ENCODE measurements at regions not wholly inside any gene's neighbourhood (a gene's known extent, or its start where the extent isn't known, plus 50 kb on each side); places are given as distances from the start of the nearest gene placed in this dataset.

DNA sequence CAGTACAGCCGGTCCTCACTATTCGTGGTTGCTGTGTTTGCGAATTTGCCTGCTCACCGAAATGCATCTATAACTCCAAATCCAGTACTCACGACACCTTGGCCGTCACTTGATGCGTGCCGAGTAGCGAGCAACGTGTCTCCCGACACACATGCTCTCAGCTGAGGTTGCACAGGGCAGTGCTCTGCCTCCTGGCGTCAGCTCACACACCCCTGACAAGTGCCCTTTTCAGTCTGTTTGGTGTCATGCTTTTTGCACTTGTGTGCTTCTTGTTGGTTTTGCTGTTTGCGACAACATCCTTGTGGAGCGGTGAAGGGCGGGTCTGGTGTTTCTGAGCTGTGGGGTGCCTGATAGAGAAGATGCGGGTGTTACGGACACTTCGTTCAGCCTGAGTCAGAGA lies 110.4 kb upstream of the RFLNA start:
- H3K27me3 ChIP-seq (ENCODE audit: insufficient read depth, low read length) = no peaks in the 10 kb centered on the region
- Mint-ChIP-seq H3K9me3 (peaks cover 0 to 2% (median 0%) of the 10 kb centered on the region in 8 donors), H3K27me3 (peaks cover 2 to 3% of the 10 kb centered on the region in 2 donors), H3K36me3 (no peaks in the 10 kb centered on the region), H3K4me1 (no peaks in the 10 kb centered on the region), H3K4me3 (no peak overlapping the region), H3K27ac (no peak overlapping the region)
- ChIA-PET POLR2A (ENCODE audit: partially characterized antibody) (no interaction called here), CTCF (ENCODE audit: partially characterized antibody) (no interaction called here)
- H3K4me3 ChIP-seq (ENCODE audit: low read length in 2 of 2) = no peak overlapping the region
- H3K4me1 ChIP-seq (ENCODE audit: insufficient read depth, low read length) = no peaks in the 10 kb centered on the region
- DNase-seq = no peak
- intact Hi-C loops (cut with micrococcal nuclease) = no loop called here
- H3K27ac ChIP-seq (ENCODE audit: low read depth, low read length) = no peak overlapping the region
- no peaks in the 10 kb centered on the region for H3K36me3 ChIP-seq (ENCODE audit: insufficient read depth, low read length)
- no peaks in the 10 kb centered on the region for H3K9me3 ChIP-seq (ENCODE audit: control insufficient read depth in 1 of 2, low read length in 2 of 2)

DNA sequence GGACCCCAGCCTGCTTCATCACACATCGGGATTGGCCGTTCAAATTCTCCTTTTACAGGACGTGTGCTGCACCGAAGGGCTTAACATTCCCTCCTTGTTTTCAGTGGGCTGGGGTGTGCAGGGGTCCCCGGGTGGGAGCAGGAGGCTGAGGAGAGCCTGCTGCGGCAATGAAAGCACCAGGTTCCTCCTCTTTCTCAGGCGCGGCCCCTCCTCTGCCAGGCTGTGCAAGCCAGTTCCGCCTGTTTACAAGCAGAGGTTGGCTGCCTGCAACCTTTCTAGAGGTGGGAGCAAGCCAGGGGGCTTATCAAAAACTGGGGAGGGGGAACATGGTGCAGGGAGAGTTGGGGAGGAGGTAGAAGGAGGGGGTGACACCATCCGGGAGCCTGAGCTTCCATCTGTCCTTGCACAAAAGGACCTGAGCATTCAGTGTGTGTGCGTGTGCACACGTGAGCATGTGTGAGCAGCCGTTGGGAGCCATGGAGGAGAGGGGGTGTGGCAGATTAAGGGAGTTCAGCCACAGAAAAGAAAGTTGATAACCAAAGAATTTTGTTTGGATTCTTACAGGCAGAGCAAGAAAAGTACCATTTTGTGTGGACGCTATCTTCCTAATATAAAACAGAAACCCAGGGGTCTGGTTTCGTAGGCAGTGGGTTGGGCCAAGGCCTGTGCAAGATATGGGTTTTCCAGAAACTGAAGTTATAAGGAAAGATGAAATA lies 108.8 kb upstream of the RFLNA start:
- DNase-seq = no peak
- H3K36me3 Mint-ChIP-seq = no peaks in the 10 kb centered on the region
- Histone ChIP-seq H3K9me3 (ENCODE audit: control insufficient read depth in 1 of 2, low read length in 2 of 2) (no peaks in the 10 kb centered on the region), H3K27me3 (ENCODE audit: insufficient read depth, low read length) (no peaks in the 10 kb centered on the region), H3K36me3 (ENCODE audit: insufficient read depth, low read length) (no peaks in the 10 kb centered on the region), H3K4me1 (ENCODE audit: insufficient read depth, low read length) (no peaks in the 10 kb centered on the region), H3K4me3 (ENCODE audit: low read length in 2 of 2) (no peak overlapping the region), H3K27ac (ENCODE audit: low read depth, low read length) (no peak overlapping the region)
- no peak overlapping the region for H3K4me3 Mint-ChIP-seq
- peaks cover 0 to 2% (median 0%) of the 10 kb centered on the region in 8 donors for H3K9me3 Mint-ChIP-seq
- no peaks in the 10 kb centered on the region for H3K4me1 Mint-ChIP-seq
- no peak overlapping the region for H3K27ac Mint-ChIP-seq
- peaks cover 0 to 2% of the 10 kb centered on the region in 2 donors for H3K27me3 Mint-ChIP-seq
- intact Hi-C loops (cut with micrococcal nuclease) = no loop called here
- ChIA-PET CTCF (ENCODE audit: partially characterized antibody) (no interaction called here), POLR2A (ENCODE audit: partially characterized antibody) (no interaction called here)

DNA sequence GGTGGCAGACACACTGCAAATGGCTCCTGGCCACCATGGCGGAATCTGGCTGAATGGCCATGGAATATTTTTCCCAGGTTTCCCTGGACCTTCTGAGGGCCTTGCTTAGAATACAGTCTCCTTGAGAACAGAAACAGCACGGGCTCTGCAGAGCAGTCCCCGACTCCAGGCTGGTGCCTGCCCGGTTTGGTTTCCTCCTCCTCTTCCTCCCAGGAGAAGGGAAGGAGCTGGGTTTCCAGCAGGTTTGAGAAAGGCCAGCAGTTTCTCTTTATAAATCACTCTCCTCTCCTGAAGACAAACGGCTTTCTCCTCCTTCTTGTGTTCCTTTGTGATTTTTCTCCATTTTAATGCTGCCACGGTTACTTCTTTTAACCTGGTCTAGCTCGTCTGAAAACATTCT lies 106.8 kb upstream of the RFLNA start:
- intact Hi-C loops (cut with micrococcal nuclease) = no loop called here
- no peaks in the 10 kb centered on the region for H3K9me3 ChIP-seq (ENCODE audit: control insufficient read depth in 1 of 2, low read length in 2 of 2)
- ChIA-PET POLR2A (ENCODE audit: partially characterized antibody) (no interaction called here), CTCF (ENCODE audit: partially characterized antibody) (no interaction called here)
- H3K4me3 Mint-ChIP-seq = no peak overlapping the region
- no peak overlapping the region for H3K27ac ChIP-seq (ENCODE audit: low read depth, low read length)
- peak overlapping the region in 1 of 7 donors; percentile 43 for H3K27ac Mint-ChIP-seq
- no peak for DNase-seq
- no peaks in the 10 kb centered on the region for H3K36me3 Mint-ChIP-seq
- no peaks in the 10 kb centered on the region for H3K4me1 Mint-ChIP-seq
- H3K27me3 Mint-ChIP-seq = peaks cover 2 to 3% of the 10 kb centered on the region in 2 donors
- no peaks in the 10 kb centered on the region for H3K4me1 ChIP-seq (ENCODE audit: insufficient read depth, low read length)
- H3K9me3 Mint-ChIP-seq = peaks cover 0 to 4% (median 0%) of the 10 kb centered on the region in 8 donors
- no peaks in the 10 kb centered on the region for H3K36me3 ChIP-seq (ENCODE audit: insufficient read depth, low read length)
- no peaks in the 10 kb centered on the region for H3K27me3 ChIP-seq (ENCODE audit: insufficient read depth, low read length)
- no peak overlapping the region for H3K4me3 ChIP-seq (ENCODE audit: low read length in 2 of 2)

DNA sequence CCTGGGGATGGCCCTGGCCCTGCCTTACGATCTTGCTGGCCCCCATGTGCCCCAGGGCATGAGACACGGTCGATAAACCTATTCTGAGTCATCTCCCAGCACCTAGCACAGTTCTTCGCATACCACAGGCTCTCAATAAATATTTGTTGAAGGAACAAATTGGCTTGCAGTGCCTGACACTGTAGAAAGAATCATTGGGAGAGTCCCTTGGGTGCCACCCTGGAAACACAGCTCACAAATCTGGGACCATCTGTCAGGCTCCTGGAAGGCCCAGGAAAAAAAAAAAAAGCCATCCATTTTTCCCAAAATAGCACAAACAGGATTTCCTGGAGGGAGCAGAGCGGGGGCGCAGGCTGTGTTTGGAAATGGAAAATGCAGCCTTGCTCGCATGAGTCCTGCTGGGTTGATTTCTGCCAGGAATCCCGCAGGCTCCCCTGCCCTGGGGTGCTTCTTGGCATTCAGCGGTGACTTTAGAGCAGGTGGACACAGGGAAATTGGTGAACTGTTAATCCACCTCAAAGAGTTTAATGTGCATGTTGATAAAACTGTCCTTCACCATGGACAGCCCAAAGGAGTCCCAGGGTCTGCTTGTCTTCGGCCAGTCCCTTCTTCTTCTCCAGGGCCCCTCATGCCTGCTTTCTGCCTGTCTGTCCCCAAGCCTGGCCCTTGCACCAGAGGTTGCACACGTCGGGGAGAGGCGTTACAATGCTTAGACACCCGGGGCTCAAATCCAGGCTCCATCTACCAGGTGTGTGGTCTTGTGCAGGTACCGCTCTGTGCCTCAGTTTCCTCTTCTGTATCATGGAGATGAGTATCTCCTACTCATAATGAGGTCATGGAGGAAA lies 106.1 kb upstream of the RFLNA start:
- Mint-ChIP-seq H3K9me3 (peaks cover 0 to 4% (median 0%) of the 10 kb centered on the region in 8 donors), H3K27ac (no peak overlapping the region), H3K36me3 (no peaks in the 10 kb centered on the region), H3K4me3 (no peak overlapping the region), H3K27me3 (peaks cover 2 to 6% of the 10 kb centered on the region in 2 donors), H3K4me1 (no peaks in the 10 kb centered on the region)
- H3K4me3 ChIP-seq (ENCODE audit: low read length in 2 of 2) = no peak overlapping the region
- ChIA-PET CTCF (ENCODE audit: partially characterized antibody) (no interaction called here), POLR2A (ENCODE audit: partially characterized antibody) (no interaction called here)
- no peak for DNase-seq
- no peaks in the 10 kb centered on the region for H3K9me3 ChIP-seq (ENCODE audit: control insufficient read depth in 1 of 2, low read length in 2 of 2)
- no peaks in the 10 kb centered on the region for H3K4me1 ChIP-seq (ENCODE audit: insufficient read depth, low read length)
- no peak overlapping the region for H3K27ac ChIP-seq (ENCODE audit: low read depth, low read length)
- intact Hi-C loops (cut with micrococcal nuclease) = no loop called here
- no peaks in the 10 kb centered on the region for H3K36me3 ChIP-seq (ENCODE audit: insufficient read depth, low read length)
- no peaks in the 10 kb centered on the region for H3K27me3 ChIP-seq (ENCODE audit: insufficient read depth, low read length)

DNA sequence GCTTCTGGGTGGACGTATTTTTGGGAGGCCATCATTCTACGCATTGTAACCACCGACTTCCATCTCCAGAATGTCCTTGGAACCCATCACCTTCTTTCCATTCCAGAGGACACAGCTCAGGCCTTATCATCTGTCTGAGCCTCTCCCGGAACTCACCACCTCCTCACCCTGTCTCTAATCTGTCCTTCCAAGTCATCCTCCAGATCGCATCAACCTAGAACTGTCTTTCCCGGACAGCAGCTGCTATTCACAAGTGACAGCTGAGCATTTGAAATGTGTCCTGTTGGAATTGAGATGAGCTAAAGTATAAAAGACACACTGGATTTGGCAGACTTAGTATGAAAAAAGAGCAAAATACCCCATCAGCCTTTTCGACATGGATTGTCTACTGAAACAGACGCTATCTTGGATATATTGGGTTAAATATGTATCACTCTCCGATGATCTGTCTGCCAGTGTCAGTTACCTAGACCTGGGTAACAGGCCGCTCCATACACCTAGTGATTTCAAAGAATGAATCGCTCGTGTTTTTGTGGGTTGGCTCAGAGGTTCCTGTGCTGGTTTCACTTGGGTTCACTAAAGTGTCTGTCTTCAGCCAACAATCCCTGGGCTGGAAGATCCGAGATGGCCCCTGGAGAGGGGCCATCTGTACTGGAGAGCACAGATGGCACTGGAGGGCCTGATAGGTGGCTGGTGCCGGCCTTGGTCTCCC lies 104.4 kb upstream of the RFLNA start:
- CTCF ChIA-PET (ENCODE audit: partially characterized antibody) = no interaction called here
- Histone ChIP-seq H3K4me1 (ENCODE audit: insufficient read depth, low read length) (no peaks in the 10 kb centered on the region), H3K4me3 (ENCODE audit: low read length in 2 of 2) (no peak overlapping the region), H3K9me3 (ENCODE audit: control insufficient read depth in 1 of 2, low read length in 2 of 2) (no peaks in the 10 kb centered on the region), H3K27ac (ENCODE audit: low read depth, low read length) (no peak overlapping the region), H3K27me3 (ENCODE audit: insufficient read depth, low read length) (no peaks in the 10 kb centered on the region), H3K36me3 (ENCODE audit: insufficient read depth, low read length) (no peaks in the 10 kb centered on the region)
- H3K4me1 Mint-ChIP-seq = no peaks in the 10 kb centered on the region
- intact Hi-C loops (cut with micrococcal nuclease) = no loop called here
- POLR2A ChIA-PET (ENCODE audit: partially characterized antibody) = no interaction called here
- H3K36me3 Mint-ChIP-seq = no peaks in the 10 kb centered on the region
- H3K9me3 Mint-ChIP-seq = peaks cover 0 to 2% (median 0%) of the 10 kb centered on the region in 8 donors
- H3K4me3 Mint-ChIP-seq = no peak overlapping the region
- DNase-seq = no peak
- no peak overlapping the region for H3K27ac Mint-ChIP-seq
- peaks cover 2 to 9% of the 10 kb centered on the region in 2 donors for H3K27me3 Mint-ChIP-seq

DNA sequence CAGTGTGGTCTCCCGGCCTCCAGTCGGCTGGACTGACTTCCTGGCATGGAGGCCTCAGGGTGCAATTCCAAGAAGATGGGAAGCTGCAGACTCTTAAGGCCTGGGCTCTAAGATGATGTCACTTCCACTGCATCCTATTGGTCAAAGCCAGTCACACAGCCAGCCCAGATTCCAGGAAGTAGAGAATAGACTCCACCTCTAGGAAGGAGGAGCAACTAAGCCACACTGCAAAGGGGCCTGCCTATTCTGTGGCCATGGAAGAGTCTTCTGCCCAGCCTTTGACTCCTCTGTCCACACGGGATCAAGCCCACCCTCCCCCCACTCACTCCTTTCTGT lies 103.9 kb upstream of the RFLNA start:
- CTCF ChIA-PET (ENCODE audit: partially characterized antibody) = no interaction called here
- DNase-seq = no peak
- peaks cover 2 to 9% of the 10 kb centered on the region in 2 donors for H3K27me3 Mint-ChIP-seq
- no peak overlapping the region for H3K27ac ChIP-seq (ENCODE audit: low read depth, low read length)
- H3K27ac Mint-ChIP-seq = no peak overlapping the region
- H3K36me3 Mint-ChIP-seq = no peaks in the 10 kb centered on the region
- H3K9me3 Mint-ChIP-seq = peaks cover 0 to 2% (median 0%) of the 10 kb centered on the region in 8 donors
- H3K4me3 Mint-ChIP-seq = no peak overlapping the region
- intact Hi-C loops (cut with micrococcal nuclease) = no loop called here
- H3K4me1 Mint-ChIP-seq = no peaks in the 10 kb centered on the region
- no peaks in the 10 kb centered on the region for H3K36me3 ChIP-seq (ENCODE audit: insufficient read depth, low read length)
- H3K9me3 ChIP-seq (ENCODE audit: control insufficient read depth in 1 of 2, low read length in 2 of 2) = no peaks in the 10 kb centered on the region
- no peaks in the 10 kb centered on the region for H3K27me3 ChIP-seq (ENCODE audit: insufficient read depth, low read length)
- no peaks in the 10 kb centered on the region for H3K4me1 ChIP-seq (ENCODE audit: insufficient read depth, low read length)
- no peak overlapping the region for H3K4me3 ChIP-seq (ENCODE audit: low read length in 2 of 2)
- POLR2A ChIA-PET (ENCODE audit: partially characterized antibody) = no interaction called here

- Histone ChIP-seq H3K36me3 (ENCODE audit: insufficient read depth, low read length) (no peaks in the 10 kb centered on the region), H3K4me1 (ENCODE audit: insufficient read depth, low read length) (no peaks in the 10 kb centered on the region), H3K27ac (ENCODE audit: low read depth, low read length) (no peak overlapping the region), H3K27me3 (ENCODE audit: insufficient read depth, low read length) (no peaks in the 10 kb centered on the region), H3K4me3 (ENCODE audit: low read length in 2 of 2) (no peak overlapping the region), H3K9me3 (ENCODE audit: control insufficient read depth in 1 of 2, low read length in 2 of 2) (no peaks in the 10 kb centered on the region)
- intact Hi-C loops (cut with micrococcal nuclease) = no loop called here
- peak overlapping the region in 1 of 7 donors; percentile 45 for H3K27ac Mint-ChIP-seq
- H3K4me3 Mint-ChIP-seq = no peak overlapping the region
- peaks cover 0 to 9% (median 2%) of the 10 kb centered on the region in 8 donors for H3K9me3 Mint-ChIP-seq
- ChIA-PET CTCF (ENCODE audit: partially characterized antibody) (no interaction called here), POLR2A (ENCODE audit: partially characterized antibody) (no interaction called here)
- H3K4me1 Mint-ChIP-seq = no peaks in the 10 kb centered on the region
- DNase-seq = no peak
- no peaks in the 10 kb centered on the region for H3K36me3 Mint-ChIP-seq
- H3K27me3 Mint-ChIP-seq = peaks cover under 1 to 9% of the 10 kb centered on the region in 2 donors
These were observed 102.9 kb upstream of the RFLNA start for GRCh38 chr12:124191966-124192365.

Data from CD4-positive, alpha-beta memory T cell (primary cell).